IMR-90 (cell line): ENCODE measurements at regions not wholly inside any gene's neighbourhood (a gene's known extent, or its start where the extent isn't known, plus 50 kb on each side); places are given as distances from the start of the nearest gene placed in this dataset.

ENCODE experiments used
- ATAC-seq: fragments of 200-7000 bp; cut with Tn5 transposase; 2 replicates; pipeline ENCODE4 v1.9.1; 2020; ENCODE audit warnings: low read depth, mild to moderate bottlenecking, moderate library complexity
- BruUV-seq: library from RNA; stranded (reverse); fragments of 400-500 nt; replicated peaks from 2 replicates; lab custom pipeline; 2021; lab: Mats Ljungman, UMichigan
- CTCF ChIA-PET: fragments of 300-600 bp; formaldehyde crosslinking; extraction: SDS; loops from one replicate; lab custom pipeline; 2021; ENCODE audit warnings: antibody characterized with exemption; lab: Yijun Ruan, JAX
- POLR2A ChIA-PET: fragments of 300-600 bp; sonication (Branson Sonifier 250); formaldehyde crosslinking; loops from one replicate; lab custom pipeline; 2022; ENCODE audit warnings: antibody characterized with exemption; ENCODE audit not compliant: unreplicated experiment; lab: Charles Lee
- DNase-seq: peaks from one replicate; pipeline ENCODE4 v3.0.0; 2013
- H2AFZ ChIP-seq: replicated peaks from 2 replicates; pipeline ENCODE3; 2013; ENCODE audit warnings: low read length, mild to moderate bottlenecking; ENCODE audit not compliant: poor library complexity
- H2AK5ac ChIP-seq: 2 replicates; pipeline ENCODE4 v1.6.1; 2013; ENCODE audit warnings: low read depth, low read length, inconsistent platforms
- H2AK9ac ChIP-seq: replicated peaks from 2 replicates; pipeline ENCODE3; 2013; ENCODE audit warnings: mild to moderate bottlenecking, low read depth, low read length, moderate library complexity; ENCODE audit not compliant: poor library complexity
- H2BK120ac ChIP-seq: 2 replicates; pipeline ENCODE4 v1.6.1; 2013; ENCODE audit warnings: low read depth, low read length, inconsistent platforms
- H2BK15ac ChIP-seq: 3 replicates; pipeline ENCODE4 v1.6.1; 2013; ENCODE audit warnings: low read depth, low read length, inconsistent platforms
- H2BK20ac ChIP-seq: 2 replicates; pipeline ENCODE4 v1.6.1; 2013; ENCODE audit warnings: low read depth, mild to moderate bottlenecking, inconsistent platforms, low read length, moderate library complexity
- H2BK5ac ChIP-seq: 2 replicates; pipeline ENCODE4 v1.6.1; 2013; ENCODE audit warnings: mild to moderate bottlenecking, low read depth, low read length, inconsistent platforms; ENCODE audit not compliant: poor library complexity, severe bottlenecking
- H3K14ac ChIP-seq: replicated peaks from 2 replicates; pipeline ENCODE4 v1.6.1; 2013; ENCODE audit warnings: low read depth, low read length, inconsistent platforms
- H3K18ac ChIP-seq: 2 replicates; pipeline ENCODE4 v1.6.1; 2013; ENCODE audit warnings: low read depth, low read length, control low read depth
- H3K23ac ChIP-seq: 2 replicates; pipeline ENCODE4 v1.6.1; 2013; ENCODE audit warnings: low read depth, low read length, inconsistent platforms
- H3K27ac ChIP-seq: 2 replicates; pipeline ENCODE4 v1.5.1; 2013; ENCODE audit warnings: mild to moderate bottlenecking, control low read depth, low read length; ENCODE audit not compliant: insufficient read depth
- H3K27me3 ChIP-seq: 2 replicates; pipeline ENCODE4 v1.6.1; 2013; ENCODE audit warnings: low read length; ENCODE audit not compliant: control insufficient read depth, insufficient read depth
- H3K36me3 ChIP-seq: 2 replicates; pipeline ENCODE4 v1.6.1; 2013; ENCODE audit warnings: low read length, mixed read lengths; ENCODE audit not compliant: control insufficient read depth, insufficient read depth
- H3K4ac ChIP-seq: 2 replicates; pipeline ENCODE4 v1.6.1; 2013; ENCODE audit warnings: low read depth, low read length, inconsistent platforms
- H3K4me1 ChIP-seq: 2 replicates; pipeline ENCODE4 v1.6.1; 2013; ENCODE audit warnings: low read length, mixed read lengths; ENCODE audit not compliant: control insufficient read depth, insufficient read depth
- H3K4me2 ChIP-seq: 2 replicates; pipeline ENCODE4 v1.6.1; 2013; ENCODE audit warnings: low read depth, mild to moderate bottlenecking, control low read depth, low read length, moderate library complexity
- H3K4me3 ChIP-seq: 2 replicates; pipeline ENCODE4 v1.5.1; 2013; ENCODE audit warnings: low read depth, mild to moderate bottlenecking, control low read depth, low read length, moderate library complexity; ENCODE audit not compliant: insufficient read depth
- H3K56ac ChIP-seq: 2 replicates; pipeline ENCODE4 v1.6.1; 2013; ENCODE audit warnings: low read length, inconsistent platforms; ENCODE audit not compliant: insufficient read depth; ENCODE audit errors: extremely low read depth
- H3K79me1 ChIP-seq, 2 experiments: 2 replicates each; pipeline ENCODE4 v1.6.1; 2013; ENCODE audit warnings: low read length in 2 of 2, inconsistent platforms in 1 of 2, low read depth in 1 of 2
- H3K9ac ChIP-seq: 2 replicates; pipeline ENCODE4 v1.6.1; 2013; ENCODE audit warnings: low read depth, low read length, control low read depth
- H3K9me1 ChIP-seq: 2 replicates; pipeline ENCODE4 v1.6.1; 2013; ENCODE audit warnings: low read length, inconsistent platforms; ENCODE audit not compliant: insufficient read depth
- H3K9me3 ChIP-seq: 2 replicates; pipeline ENCODE4 v1.6.1; 2013; ENCODE audit warnings: low read length; ENCODE audit not compliant: control insufficient read depth, insufficient read depth
- H4K20me1 ChIP-seq: 2 replicates; pipeline ENCODE4 v1.6.1; 2013; ENCODE audit warnings: low read length, inconsistent platforms; ENCODE audit not compliant: insufficient read depth
- H4K5ac ChIP-seq: 2 replicates; pipeline ENCODE4 v1.6.1; 2013; ENCODE audit warnings: mild to moderate bottlenecking, low read depth, low read length, control low read depth
- H4K8ac ChIP-seq, 2 experiments: 2 replicates each; pipeline ENCODE4 v1.6.1; 2013; ENCODE audit warnings: low read depth in 2 of 2, low read length in 2 of 2, control low read depth in 1 of 2, inconsistent platforms in 1 of 2
- H4K91ac ChIP-seq: 2 replicates; pipeline ENCODE4 v1.6.1; 2013; ENCODE audit warnings: low read depth, low read length, inconsistent platforms; ENCODE audit not compliant: insufficient read depth
- BHLHE40 ChIP-seq: fragments of 150-350 bp; IDR thresholded peaks from 2 replicates; pipeline ENCODE4 v1.6.1; 2016; ENCODE audit warnings: mild to moderate bottlenecking, low read depth, low read length
- CHD1 ChIP-seq: IDR thresholded peaks from 2 replicates; pipeline ENCODE4 v1.6.1; 2012; ENCODE audit warnings: low read depth, low read length, improper control_type of control experiment
- CTCF ChIP-seq: conservative IDR thresholded peaks from 2 replicates; pipeline ENCODE4 v1.5.1; 2012; ENCODE audit warnings: mild to moderate bottlenecking, low read depth, low read length, improper control_type of control experiment
- ELK1 ChIP-seq: fragments of 150-350 bp; IDR thresholded peaks from 2 replicates; pipeline ENCODE4 v1.6.1; 2016; ENCODE audit warnings: low read depth, mild to moderate bottlenecking, low read length, moderate library complexity, borderline replicate concordance
- FOS ChIP-seq: fragments of 150-350 bp; IDR thresholded peaks from 2 replicates; pipeline ENCODE4 v1.6.1; 2016; ENCODE audit warnings: low read depth, low read length
- MAFK ChIP-seq: IDR thresholded peaks from 2 replicates; pipeline ENCODE4 v1.6.1; 2012; ENCODE audit warnings: low read depth, low read length, improper control_type of control experiment
- MAZ ChIP-seq: IDR thresholded peaks from 2 replicates; pipeline ENCODE4 v1.6.1; 2012; ENCODE audit warnings: low read depth, mild to moderate bottlenecking, low read length, improper control_type of control experiment, moderate library complexity, borderline replicate concordance
- MXI1 ChIP-seq: IDR thresholded peaks from 2 replicates; pipeline ENCODE4 v1.6.1; 2012; ENCODE audit warnings: low read depth, mild to moderate bottlenecking, low read length, moderate library complexity, borderline replicate concordance
- NFE2L2 ChIP-seq: fragments of 150-350 bp; IDR thresholded peaks from 2 replicates; pipeline ENCODE4 v1.6.1; 2016; ENCODE audit warnings: low read depth, mild to moderate bottlenecking, low read length
- POLR2A ChIP-seq: IDR thresholded peaks from 2 replicates; pipeline ENCODE4 v1.6.1; 2012; ENCODE audit warnings: mild to moderate bottlenecking, low read depth, low read length
- RAD21 ChIP-seq: IDR thresholded peaks from 2 replicates; pipeline ENCODE4 v1.6.1; 2012; ENCODE audit warnings: low read length, improper control_type of control experiment
- RCOR1 ChIP-seq: IDR thresholded peaks from 2 replicates; pipeline ENCODE4 v1.6.1; 2012; ENCODE audit warnings: mild to moderate bottlenecking, low read length, improper control_type of control experiment; ENCODE audit not compliant: insufficient replicate concordance
- RFX5 ChIP-seq: IDR thresholded peaks from 2 replicates; pipeline ENCODE4 v1.8.0; 2012; ENCODE audit warnings: low read depth, mild to moderate bottlenecking, low read length, moderate library complexity
- SMC3 ChIP-seq: fragments of 150-350 bp; IDR thresholded peaks from 2 replicates; pipeline ENCODE4 v1.6.1; 2016; ENCODE audit warnings: low read depth, mild to moderate bottlenecking, antibody characterized with exemption, low read length, moderate library complexity
- USF2 ChIP-seq: fragments of 150-350 bp; IDR thresholded peaks from 2 replicates; pipeline ENCODE4 v1.6.1; 2017; ENCODE audit warnings: mild to moderate bottlenecking, antibody characterized with exemption, low read length, low read depth
- dilution Hi-C: fragments of 300-500 bp; cut with HindIII; formaldehyde crosslinking; loops from one replicate; pipeline ENCODE4 v1.14.3; 2018; ENCODE audit warnings: low sequenced_read_pairs; ENCODE audit not compliant: unreplicated experiment
- in situ Hi-C: fragments of 300-500 bp; cut with MboI; formaldehyde crosslinking; loops from 3 replicates; pipeline ENCODE4 v1.14.3; 2019; ENCODE audit warnings: low sequenced_read_pairs, inconsistent platforms, mixed read lengths
- intact Hi-C: fragments of 100-400 bp; cut with micrococcal nuclease; formaldehyde crosslinking; loops from 2 replicates; pipeline ENCODE4 v1.10.0; 2022

- H3K9ac ChIP-seq, result no peak overlapping the region
- H3K9me3 ChIP-seq, result peaks cover 3% of the 10 kb centered on the region; the same call in 1 of the 2 replicates
- H3K56ac ChIP-seq, result no peak overlapping the region
- peaks cover 2% of the 10 kb centered on the region; the same call in 1 of the 2 replicates for H3K27me3 ChIP-seq
- H2BK120ac ChIP-seq, result no peak overlapping the region
- H3K9me1 ChIP-seq, result no peaks in the 10 kb centered on the region
- ATAC-seq (no peak), DNase-seq (no peak)
- no peak for TF ChIP-seq MXI1
- TF ChIP-seq BHLHE40, result no peak
- no peak for TF ChIP-seq RAD21
- TF ChIP-seq CTCF, result no peak
- TF ChIP-seq CHD1, result no peak
- no peak for TF ChIP-seq NFE2L2
- TF ChIP-seq SMC3, result no peak
- TF ChIP-seq RFX5, result no peak
- no peak for TF ChIP-seq MAZ
- no peak for TF ChIP-seq USF2
- no peak for TF ChIP-seq ELK1
- no peak for TF ChIP-seq FOS
- TF ChIP-seq POLR2A, result no peak
- no peak for TF ChIP-seq MAFK
- no peak for TF ChIP-seq RCOR1
- no peak overlapping the region for H3K14ac ChIP-seq
- no peak overlapping the region for H2BK15ac ChIP-seq
- H3K79me1 ChIP-seq, result no peaks in the 10 kb centered on the region
- no peaks in the 10 kb centered on the region for H3K36me3 ChIP-seq
- H3K4me3 ChIP-seq, result no peak overlapping the region
- no peak overlapping the region for H3K4ac ChIP-seq
- H4K8ac ChIP-seq, result no peak overlapping the region
- intact Hi-C loops, result no loop called here
- no peak overlapping the region for H4K5ac ChIP-seq
- no peak overlapping the region for H2AFZ ChIP-seq
- no peak overlapping the region for H4K91ac ChIP-seq
- no peak overlapping the region for H3K27ac ChIP-seq
- ChIA-PET CTCF (no interaction called here), POLR2A (no interaction called here)
- H3K18ac ChIP-seq, result no peak overlapping the region
- no peak overlapping the region for H2AK9ac ChIP-seq
- no TSS peak for BruUV-seq
- H3K4me1 ChIP-seq, result no peaks in the 10 kb centered on the region
- no peak overlapping the region for H3K4me2 ChIP-seq
- H4K20me1 ChIP-seq, result no peaks in the 10 kb centered on the region
- in situ Hi-C loops, result no loop called here
- no peak overlapping the region for H2BK5ac ChIP-seq
- dilution Hi-C loops, result no loop called here
- no peak overlapping the region for H2BK20ac ChIP-seq
- H2AK5ac ChIP-seq, result no peak overlapping the region
- no peak overlapping the region for H3K23ac ChIP-seq
Observed at GRCh38 chr14:34090451-34090850, 139.6 kb upstream of the EGLN3 start.
